ENCODE measurements at regions not wholly inside any gene's neighbourhood (a gene's known extent, or its start where the extent isn't known, plus 50 kb on each side); places are given as distances from the start of the nearest gene placed in this dataset.
"Not testable (repeated sequence)": the region's sequence is repeated elsewhere in the genome, so short reads cannot be mapped to it uniquely, and the experiment has no call there.

GRCh38 chr2:117557626-117558025, 256.9 kb upstream of the DDX18 start:
- DNase-seq, result no peak

GRCh38 chr2:117562654-117563053, 251.8 kb upstream of the DDX18 start:
- no peak for DNase-seq

- no peak for DNase-seq
Measured at GRCh38 chr2:117571590-117572349, 242.7 kb upstream of the DDX18 start.

- DNase-seq, result no peak
Measured at GRCh38 chr2:117587310-117587709, 227.2 kb upstream of the DDX18 start.

- no peak for DNase-seq
Measured at GRCh38 chr2:117603060-117603459, 211.4 kb upstream of the DDX18 start.

- no peak for DNase-seq
Measured at GRCh38 chr2:117603567-117603966, 210.9 kb upstream of the DDX18 start.

- no peak for DNase-seq
Measured at GRCh38 chr2:117607202-117607601, 207.3 kb upstream of the DDX18 start.

GRCh38 chr2:117613101-117613500, 201.4 kb upstream of the DDX18 start:
- DNase-seq, result no peak

- no peak for DNase-seq
Measured at GRCh38 chr2:117614296-117614695, 200.2 kb upstream of the DDX18 start.

- DNase-seq, result no peak
Measured at GRCh38 chr2:117614823-117615534, 199.5 kb upstream of the DDX18 start.

- DNase-seq, result no peak
Measured at GRCh38 chr2:117618607-117619006, 195.9 kb upstream of the DDX18 start.

- DNase-seq, result no peak
Measured at GRCh38 chr2:117621326-117621725, 193.2 kb upstream of the DDX18 start.

- not testable (repeated sequence) for DNase-seq
Measured at GRCh38 chr2:117623175-117623574, 191.3 kb upstream of the DDX18 start.

GRCh38 chr2:117631152-117631945, 183.1 kb upstream of the DDX18 start:
- DNase-seq, result no peak

GRCh38 chr2:117635481-117635880, 179.0 kb upstream of the DDX18 start:
- DNase-seq, result no peak

- DNase-seq, result no peak
Measured at GRCh38 chr2:117639401-117639800, 175.1 kb upstream of the DDX18 start.

- DNase-seq, result no peak
Measured at GRCh38 chr2:117644403-117644802, 170.1 kb upstream of the DDX18 start.

- DNase-seq, result no peak
Measured at GRCh38 chr2:117645458-117645857, 169.0 kb upstream of the DDX18 start.

GRCh38 chr2:117646099-117646498, 168.4 kb upstream of the DDX18 start:
- DNase-seq, result no peak

- no peak for DNase-seq
Measured at GRCh38 chr2:117646872-117647271, 167.6 kb upstream of the DDX18 start.

GRCh38 chr2:117656546-117656945, 157.9 kb upstream of the DDX18 start:
- no peak for DNase-seq

- DNase-seq, result no peak
Measured at GRCh38 chr2:117661619-117662018, 152.9 kb upstream of the DDX18 start.

- no peak for DNase-seq
Measured at GRCh38 chr2:117674172-117674571, 140.3 kb upstream of the DDX18 start.

GRCh38 chr2:117679952-117680351, 134.5 kb upstream of the DDX18 start:
- no peak for DNase-seq

Data from NCI-H524 treated with DMSO at 0.1 percent for 48 hours (cell line).